ENCODE measurements at regions not wholly inside any gene's neighbourhood (a gene's known extent, or its start where the extent isn't known, plus 50 kb on each side); places are given as distances from the start of the nearest gene placed in this dataset.
"Not testable (repeated sequence)": the region's sequence is repeated elsewhere in the genome, so short reads cannot be mapped to it uniquely, and the experiment has no call there.

- no peak for DNase-seq
Observed at GRCh38 chr20:52364405-52364804, 172.8 kb upstream of the ZFP64 start.

- no peak for DNase-seq
Observed at GRCh38 chr20:52361650-52362049, 170.1 kb upstream of the ZFP64 start.

DNA sequence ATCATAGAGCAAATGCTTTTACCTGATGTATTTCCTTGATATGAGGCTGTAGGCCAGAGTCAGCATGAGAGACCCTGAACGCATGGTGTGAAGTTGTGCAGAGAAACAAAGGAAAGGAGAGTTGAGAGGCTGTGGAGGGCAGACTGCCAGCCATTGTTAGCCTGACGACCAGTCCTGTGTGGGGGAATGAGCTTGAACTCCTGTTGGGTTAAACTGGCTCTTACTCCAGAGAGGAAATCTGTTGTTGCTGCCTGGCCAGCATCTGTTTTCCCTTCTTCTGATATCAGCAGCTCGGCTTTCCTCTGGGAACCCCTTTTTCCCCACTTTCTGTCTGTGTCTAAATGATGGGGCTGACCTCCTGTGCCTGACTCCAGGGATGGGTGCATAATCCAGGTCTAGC, 158.2 kb upstream of the ZFP64 start:
- no peak for DNase-seq

- DNase-seq: no peak
Observed at GRCh38 chr20:52348434-52348833, 156.9 kb upstream of the ZFP64 start.

- no peak for DNase-seq
Observed at GRCh38 chr20:52346797-52347196, 155.2 kb upstream of the ZFP64 start.

GRCh38 chr20:52342913-52343312, 151.3 kb upstream of the ZFP64 start:
- no peak for DNase-seq

DNA sequence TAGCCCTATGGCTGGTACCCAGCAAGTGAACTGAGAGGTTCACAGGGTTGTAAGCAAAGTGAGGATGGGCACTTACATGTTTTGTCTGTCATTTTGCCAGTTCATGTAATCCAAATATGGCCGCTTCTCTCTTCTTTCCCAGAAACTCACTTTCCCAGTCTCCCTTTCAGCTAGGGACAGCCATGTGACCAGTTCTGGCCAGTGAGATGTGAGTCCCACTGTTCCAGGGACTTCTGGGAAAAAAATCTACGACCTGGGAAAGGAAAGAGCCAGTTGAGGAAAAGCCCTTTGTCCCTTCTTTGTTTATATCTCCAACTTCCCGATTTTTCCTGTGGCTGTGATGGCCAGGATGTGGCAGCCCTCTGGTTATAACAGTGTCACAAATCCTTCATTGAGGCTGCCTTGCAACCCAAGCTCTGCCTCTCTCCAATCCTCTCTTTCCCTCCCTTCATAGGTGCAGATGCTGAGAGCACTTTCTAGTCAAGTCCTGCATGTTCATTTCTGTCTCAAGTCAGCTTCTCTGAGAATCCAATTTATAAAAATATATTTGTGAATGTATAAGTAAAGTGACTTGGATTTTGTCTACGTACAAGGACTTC, 148.6 kb upstream of the ZFP64 start:
- no peak for DNase-seq

DNA sequence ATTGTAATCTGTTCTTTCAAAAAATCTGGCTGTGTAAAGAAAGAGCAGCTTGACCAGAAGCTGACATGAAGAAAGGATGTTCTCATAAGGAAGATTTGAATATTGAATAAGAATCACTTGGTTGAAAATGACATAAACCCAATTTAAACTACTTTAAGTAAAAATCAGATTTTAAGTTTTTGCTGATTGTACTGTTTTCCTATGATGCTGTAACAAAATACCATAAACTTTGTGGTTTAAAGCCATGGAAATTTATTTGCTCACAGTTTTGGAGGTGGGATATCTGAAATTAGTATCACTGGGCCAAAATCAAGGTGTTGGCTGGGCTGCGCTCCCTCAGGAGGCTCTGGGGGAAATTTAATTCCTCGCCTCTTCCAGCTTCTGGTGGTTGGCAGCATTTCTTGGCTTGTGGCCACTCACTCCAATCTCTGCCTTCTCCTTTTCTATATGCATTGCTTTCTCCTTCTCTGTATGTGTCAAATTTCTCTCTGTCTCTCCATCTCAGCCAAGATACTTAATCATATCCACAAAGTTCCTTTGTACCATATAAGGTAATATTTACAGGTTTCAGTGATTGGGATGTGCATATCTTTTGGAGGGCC, 141.2 kb upstream of the ZFP64 start:
- DNase-seq: no peak

DNA sequence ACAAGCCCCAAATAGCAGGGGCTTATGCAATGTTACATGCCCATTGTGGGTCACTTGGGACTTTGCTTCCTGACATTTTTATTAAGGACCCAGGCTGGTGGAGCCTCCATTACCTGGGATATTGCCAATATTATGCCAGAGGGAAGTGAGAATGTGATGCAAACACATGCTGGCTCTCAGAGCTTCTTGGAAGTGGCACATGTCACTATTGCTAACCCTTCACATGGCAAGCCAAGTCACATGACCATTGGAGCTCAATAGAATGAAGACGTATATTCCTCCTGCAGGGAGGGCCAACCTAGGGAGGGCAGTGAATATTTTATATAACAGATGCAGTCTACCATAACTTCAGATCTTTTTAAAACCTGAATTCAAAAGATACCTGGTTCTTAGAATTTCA, 140.7 kb upstream of the ZFP64 start:
- no peak for DNase-seq

DNA sequence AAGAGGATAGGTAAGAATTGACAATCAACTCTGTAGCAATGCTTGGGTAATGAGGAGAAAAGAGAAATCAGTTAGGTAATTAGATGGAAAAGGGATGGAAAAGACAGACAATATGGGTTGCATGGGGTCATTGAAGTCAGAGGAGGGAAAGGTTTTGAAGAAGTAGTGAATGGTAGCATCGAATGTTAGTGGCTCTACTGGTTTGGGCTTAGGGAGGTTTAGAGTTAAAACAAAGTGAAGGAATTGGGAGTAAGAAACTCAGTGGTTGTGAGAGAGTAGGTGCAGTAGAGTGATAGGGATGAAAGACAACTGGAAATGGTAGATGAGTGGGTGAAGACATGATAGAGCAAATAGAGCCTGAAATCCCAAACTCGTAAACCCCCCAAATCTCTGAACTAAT, 140.1 kb upstream of the ZFP64 start:
- no peak for DNase-seq

DNA sequence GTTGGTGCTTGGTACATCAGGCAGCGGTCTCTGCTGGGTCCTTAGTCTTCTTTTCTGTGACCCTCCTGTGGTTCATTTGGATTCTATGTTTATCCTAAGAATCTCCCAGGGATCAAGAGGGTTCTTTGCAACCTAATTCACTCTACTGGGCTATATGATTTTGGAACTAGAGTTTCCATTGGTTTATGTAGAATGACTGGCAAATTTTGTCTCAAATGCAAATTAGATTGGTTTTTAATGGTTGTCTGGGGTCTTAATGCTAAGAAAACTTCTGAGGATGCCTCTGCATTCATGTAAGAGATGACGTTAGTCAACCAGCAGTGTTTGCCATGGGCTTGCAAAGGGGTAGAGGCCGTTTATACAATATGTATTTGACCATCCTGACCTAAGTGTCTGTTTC, 129.8 kb upstream of the ZFP64 start:
- DNase-seq: no peak

- no peak for DNase-seq
Observed at GRCh38 chr20:52318651-52319050, 127.1 kb upstream of the ZFP64 start.

- DNase-seq: peak; percentile 81
Observed at GRCh38 chr20:52313341-52313963, 121.9 kb upstream of the ZFP64 start.

- DNase-seq: peak; percentile 92
Observed at GRCh38 chr20:52312132-52312729, 120.7 kb upstream of the ZFP64 start.

- no peak for DNase-seq
Observed at GRCh38 chr20:52311209-52311794, 119.7 kb upstream of the ZFP64 start.

GRCh38 chr20:52309181-52309580, 117.6 kb upstream of the ZFP64 start:
- DNase-seq: peak; percentile 12

DNA sequence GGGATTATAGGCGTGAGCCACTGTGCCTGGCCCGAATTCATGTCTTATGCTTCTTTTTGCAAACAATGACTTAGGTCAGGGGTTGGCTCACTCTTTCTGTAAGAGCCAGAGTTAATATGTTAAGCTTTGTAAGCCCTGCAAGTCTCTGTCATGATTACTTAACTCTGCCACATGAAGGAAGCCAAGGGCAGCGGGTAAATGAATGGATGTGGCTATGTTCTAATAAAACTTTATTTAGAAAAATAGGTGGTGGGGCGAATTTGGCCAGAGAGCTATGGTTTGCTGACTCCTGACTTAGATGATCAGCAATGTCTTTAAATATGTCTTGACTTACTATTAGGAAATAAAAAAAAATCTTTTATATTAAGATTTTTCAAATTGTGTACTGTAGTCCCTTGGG, 114.9 kb upstream of the ZFP64 start:
- no peak for DNase-seq

DNA sequence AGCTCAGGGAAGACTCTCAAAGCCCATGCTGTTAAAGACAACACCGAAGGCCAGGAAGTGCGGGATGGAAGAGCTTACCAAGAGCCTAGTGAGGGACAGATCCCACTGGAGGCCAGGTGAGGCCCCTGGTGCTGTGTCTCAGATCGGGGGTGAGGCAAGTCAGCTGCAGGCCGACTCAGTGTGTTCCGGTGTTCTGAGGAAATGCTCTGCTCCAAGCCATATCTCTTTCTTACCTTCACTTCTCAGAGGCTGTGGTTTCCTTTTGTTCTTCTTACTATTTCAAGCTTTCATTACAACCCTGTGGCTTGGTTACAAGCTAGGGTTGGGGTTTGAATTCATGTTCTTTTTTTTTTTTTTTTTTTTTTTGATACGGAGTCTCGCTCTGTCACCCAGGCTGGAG, 114.3 kb upstream of the ZFP64 start:
- DNase-seq: no peak

- DNase-seq: no peak
Observed at GRCh38 chr20:52305024-52305645, 113.6 kb upstream of the ZFP64 start.

- no peak for DNase-seq
Observed at GRCh38 chr20:52303281-52303950, 111.8 kb upstream of the ZFP64 start.

GRCh38 chr20:52302736-52303135, 111.2 kb upstream of the ZFP64 start:
- no peak for DNase-seq

GRCh38 chr20:52302051-52302450, 110.5 kb upstream of the ZFP64 start:
- DNase-seq: not testable (repeated sequence)

- DNase-seq: no peak
Observed at GRCh38 chr20:52295556-52295955, 104.0 kb upstream of the ZFP64 start.
